GM21423 (cell line): ENCODE measurements at regions not wholly inside any gene's neighbourhood (a gene's known extent, or its start where the extent isn't known, plus 50 kb on each side); places are given as distances from the start of the nearest gene placed in this dataset.
"Not testable (repeated sequence)": the region's sequence is repeated elsewhere in the genome, so short reads cannot be mapped to it uniquely, and the experiment has no call there.

Experiments
- ATAC-seq: cut with Tn5 transposase; IDR thresholded peaks from one replicate; pipeline ENCODE4 v1.9.1; 2021; ENCODE audit warnings: mild to moderate bottlenecking, moderate library complexity; ENCODE audit not compliant: unreplicated experiment

- no peak for ATAC-seq
Measured at GRCh38 chr3:107465064-107465631, 57.6 kb upstream of the BBX start.

GRCh38 chr3:107468782-107469181 is 54.0 kb upstream of the BBX start:
- no peak for ATAC-seq

- not testable (repeated sequence) for ATAC-seq
Measured at GRCh38 chr3:107470496-107470895, 52.3 kb upstream of the BBX start.
